Mesendoderm (in vitro differentiated cells): ENCODE measurements at regions not wholly inside any gene's neighbourhood (a gene's known extent, or its start where the extent isn't known, plus 50 kb on each side); places are given as distances from the start of the nearest gene placed in this dataset.
A peak's percentile ranks its signal among the peaks of the same experiment; 100 is the strongest.

Source experiments
- DNase-seq: peaks from one replicate; pipeline ENCODE4 v3.0.0; 2013
- H2AK5ac ChIP-seq: 2 replicates; pipeline ENCODE4 v1.6.1; 2013; ENCODE audit warnings: low read length, inconsistent platforms
- H2BK120ac ChIP-seq: 2 replicates; pipeline ENCODE4 v1.6.1; 2013; ENCODE audit warnings: low read depth, mild to moderate bottlenecking, low read length, moderate library complexity, mixed read lengths
- H2BK15ac ChIP-seq: replicated peaks from 2 replicates; pipeline ENCODE4 v1.6.1; 2013; ENCODE audit warnings: low read depth, mild to moderate bottlenecking, moderate library complexity
- H2BK5ac ChIP-seq: 2 replicates; pipeline ENCODE4 v1.6.1; 2013; ENCODE audit warnings: low read length, inconsistent platforms
- H3K18ac ChIP-seq: 2 replicates; pipeline ENCODE4 v1.6.1; 2013; ENCODE audit warnings: mild to moderate bottlenecking, low read length, mixed read lengths
- H3K23ac ChIP-seq: one replicate; pipeline ENCODE4 v1.6.1; 2013; ENCODE audit warnings: low read length
- H3K27ac ChIP-seq: 2 replicates; pipeline ENCODE4 v1.5.1; 2013; ENCODE audit warnings: low read depth, mild to moderate bottlenecking, inconsistent platforms, low read length, moderate library complexity
- H3K27me3 ChIP-seq: 2 replicates; pipeline ENCODE4 v1.6.1; 2013; ENCODE audit warnings: low read length, control low read depth, mild to moderate bottlenecking, inconsistent platforms; ENCODE audit not compliant: insufficient read depth, poor library complexity
- H3K36me3 ChIP-seq: 2 replicates; pipeline ENCODE4 v1.6.1; 2013; ENCODE audit warnings: low read length, inconsistent platforms; ENCODE audit not compliant: control insufficient read depth, insufficient read depth
- H3K4ac ChIP-seq: one replicate; pipeline ENCODE4 v1.6.1; 2013; ENCODE audit warnings: low read depth, mild to moderate bottlenecking, low read length, moderate library complexity
- H3K4me1 ChIP-seq: 2 replicates; pipeline ENCODE4 v1.6.1; 2013; ENCODE audit warnings: low read depth, low read length, inconsistent platforms; ENCODE audit not compliant: control insufficient read depth
- H3K4me2 ChIP-seq: 2 replicates; pipeline ENCODE4 v1.6.1; 2013; ENCODE audit warnings: low read length
- H3K4me3 ChIP-seq: 2 replicates; pipeline ENCODE4 v1.5.1; 2013; ENCODE audit warnings: mild to moderate bottlenecking, low read length
- H3K56ac ChIP-seq: one replicate; pipeline ENCODE4 v1.6.1; 2013; ENCODE audit warnings: low read length
- H3K79me1 ChIP-seq: 2 replicates; pipeline ENCODE4 v1.6.1; 2013; ENCODE audit warnings: low read length, inconsistent platforms
- H3K79me2 ChIP-seq: 2 replicates; pipeline ENCODE4 v1.6.1; 2013; ENCODE audit warnings: mild to moderate bottlenecking, low read length; ENCODE audit not compliant: control insufficient read depth, insufficient read depth
- H3K9ac ChIP-seq: 2 replicates; pipeline ENCODE4 v1.6.1; 2013; ENCODE audit warnings: low read length, inconsistent platforms
- H4K5ac ChIP-seq: one replicate; pipeline ENCODE4 v1.6.1; 2013; ENCODE audit warnings: low read length
- H4K8ac ChIP-seq: one replicate; pipeline ENCODE4 v1.6.1; 2013; ENCODE audit warnings: low read depth, mild to moderate bottlenecking, control low read depth, low read length, moderate library complexity
- WGBS: extraction: QIAGEN DNeasy Blood & Tissue Kit; methylation state at CpG from one replicate; pipeline ENCODE4 v1.1.7; 2013; ENCODE audit warnings: low lambda C conversion rate, missing lambda C conversion rate; ENCODE audit not compliant: insufficient coverage; ENCODE audit errors: extremely low coverage; 5-methylcytosine and 5-hydroxymethylcytosine counted together

- H2BK120ac ChIP-seq, result no peak overlapping the region
- no peaks in the 10 kb centered on the region for H3K79me2 ChIP-seq
- H3K18ac ChIP-seq, result no peak overlapping the region
- no peaks in the 10 kb centered on the region for H3K79me1 ChIP-seq
- H4K8ac ChIP-seq, result no peak overlapping the region
- no CpG with 5 or more reads among the region's 3 CpGs for WGBS
- no peaks in the 10 kb centered on the region for H3K36me3 ChIP-seq
- H2AK5ac ChIP-seq, result no peak overlapping the region
- no peaks in the 10 kb centered on the region for H3K27me3 ChIP-seq
- H4K5ac ChIP-seq, result no peak overlapping the region
- H3K56ac ChIP-seq, result no peak overlapping the region
- H3K27ac ChIP-seq, result no peak overlapping the region
- H3K23ac ChIP-seq, result no peak overlapping the region
- no peak overlapping the region for H3K9ac ChIP-seq
- DNase-seq, result peak; percentile 45
- no peak overlapping the region for H3K4me3 ChIP-seq
- no peak overlapping the region for H3K4me2 ChIP-seq
- no peaks in the 10 kb centered on the region for H3K4me1 ChIP-seq
- no peak overlapping the region for H2BK5ac ChIP-seq
- H2BK15ac ChIP-seq, result no peak overlapping the region
- no peak overlapping the region for H3K4ac ChIP-seq
Measured at GRCh38 chr6:104126315-104127005, 733.3 kb downstream of the HACE1 start.

GRCh38 chr6:104123227-104123626, 736.5 kb downstream of the HACE1 start:
- H4K8ac ChIP-seq, result no peak overlapping the region

GRCh38 chr6:104118274-104118673, 741.4 kb downstream of the HACE1 start:
- H3K4ac ChIP-seq, result no peak overlapping the region
- H2BK120ac ChIP-seq, result no peak overlapping the region
- H3K4me2 ChIP-seq, result no peak overlapping the region
- no peak overlapping the region for H3K9ac ChIP-seq
- no peak overlapping the region for H2AK5ac ChIP-seq
- no peak overlapping the region for H2BK15ac ChIP-seq
- no CpG with 5 or more reads among the region's 4 CpGs for WGBS
- no peaks in the 10 kb centered on the region for H3K4me1 ChIP-seq
- H3K79me1 ChIP-seq, result no peaks in the 10 kb centered on the region
- no peak overlapping the region for H4K8ac ChIP-seq
- no peak overlapping the region for H3K23ac ChIP-seq
- no peaks in the 10 kb centered on the region for H3K27me3 ChIP-seq
- no peak overlapping the region for H3K4me3 ChIP-seq
- DNase-seq, result peak; percentile 25
- no peak overlapping the region for H2BK5ac ChIP-seq
- no peak overlapping the region for H3K18ac ChIP-seq
- H3K36me3 ChIP-seq, result no peaks in the 10 kb centered on the region
- no peak overlapping the region for H4K5ac ChIP-seq
- no peak overlapping the region for H3K27ac ChIP-seq
- H3K79me2 ChIP-seq, result no peaks in the 10 kb centered on the region
- no peak overlapping the region for H3K56ac ChIP-seq

More at GRCh38 chr6:104123227-104123626, 736.5 kb downstream of the HACE1 start:
- Histone ChIP-seq H2AK5ac (no peak overlapping the region), H3K56ac (no peak overlapping the region), H3K4ac (no peak overlapping the region), H3K4me3 (no peak overlapping the region), H2BK5ac (no peak overlapping the region), H3K79me1 (no peaks in the 10 kb centered on the region), H3K18ac (no peak overlapping the region), H3K23ac (no peak overlapping the region), H3K9ac (no peak overlapping the region), H3K27ac (peak overlapping the region; percentile 34), H2BK120ac (no peak overlapping the region), H3K4me1 (no peaks in the 10 kb centered on the region), H3K4me2 (no peak overlapping the region), H2BK15ac (no peak overlapping the region), H3K79me2 (no peaks in the 10 kb centered on the region), H4K5ac (no peak overlapping the region), H3K36me3 (no peaks in the 10 kb centered on the region), H3K27me3 (no peaks in the 10 kb centered on the region)
- peak; percentile 6 for DNase-seq
- WGBS, result no CpG with 5 or more reads among the region's 1 CpG

- H3K9ac ChIP-seq, result no peak overlapping the region
- H3K23ac ChIP-seq, result no peak overlapping the region
- H3K27ac ChIP-seq, result no peak overlapping the region
- DNase-seq, result no peak
- H3K18ac ChIP-seq, result no peak overlapping the region
- H3K36me3 ChIP-seq, result no peaks in the 10 kb centered on the region
- H2BK15ac ChIP-seq, result no peak overlapping the region
- no CpG with 5 or more reads among the region's 2 CpGs for WGBS
- H3K79me1 ChIP-seq, result no peaks in the 10 kb centered on the region
- H4K8ac ChIP-seq, result no peak overlapping the region
- H3K4ac ChIP-seq, result no peak overlapping the region
- no peaks in the 10 kb centered on the region for H3K27me3 ChIP-seq
- no peak overlapping the region for H3K56ac ChIP-seq
- H3K4me3 ChIP-seq, result no peak overlapping the region
- H2BK120ac ChIP-seq, result no peak overlapping the region
- H4K5ac ChIP-seq, result no peak overlapping the region
- no peak overlapping the region for H2AK5ac ChIP-seq
- no peak overlapping the region for H2BK5ac ChIP-seq
- no peak overlapping the region for H3K4me2 ChIP-seq
- no peaks in the 10 kb centered on the region for H3K79me2 ChIP-seq
- no peaks in the 10 kb centered on the region for H3K4me1 ChIP-seq
Measured at GRCh38 chr6:104109806-104110205, 749.9 kb downstream of the HACE1 start.

- H3K27me3 ChIP-seq, result no peaks in the 10 kb centered on the region
- H3K18ac ChIP-seq, result no peak overlapping the region
- H3K9ac ChIP-seq, result no peak overlapping the region
- no peak overlapping the region for H2BK5ac ChIP-seq
- H3K36me3 ChIP-seq, result no peaks in the 10 kb centered on the region
- H4K8ac ChIP-seq, result no peak overlapping the region
- H3K79me2 ChIP-seq, result no peaks in the 10 kb centered on the region
- H3K4ac ChIP-seq, result no peak overlapping the region
- no peaks in the 10 kb centered on the region for H3K4me1 ChIP-seq
- H3K23ac ChIP-seq, result no peak overlapping the region
- H3K4me2 ChIP-seq, result no peak overlapping the region
- no peak overlapping the region for H3K56ac ChIP-seq
- H2BK120ac ChIP-seq, result no peak overlapping the region
- no peak overlapping the region for H2BK15ac ChIP-seq
- H2AK5ac ChIP-seq, result no peak overlapping the region
- no peak overlapping the region for H3K4me3 ChIP-seq
- H4K5ac ChIP-seq, result no peak overlapping the region
- no peaks in the 10 kb centered on the region for H3K79me1 ChIP-seq
- no peak for DNase-seq
- no peak overlapping the region for H3K27ac ChIP-seq
Measured at GRCh38 chr6:104108634-104109033, 751.1 kb downstream of the HACE1 start.
